ENCODE measurements at regions not wholly inside any gene's neighbourhood (a gene's known extent, or its start where the extent isn't known, plus 50 kb on each side); places are given as distances from the start of the nearest gene placed in this dataset.

DNA sequence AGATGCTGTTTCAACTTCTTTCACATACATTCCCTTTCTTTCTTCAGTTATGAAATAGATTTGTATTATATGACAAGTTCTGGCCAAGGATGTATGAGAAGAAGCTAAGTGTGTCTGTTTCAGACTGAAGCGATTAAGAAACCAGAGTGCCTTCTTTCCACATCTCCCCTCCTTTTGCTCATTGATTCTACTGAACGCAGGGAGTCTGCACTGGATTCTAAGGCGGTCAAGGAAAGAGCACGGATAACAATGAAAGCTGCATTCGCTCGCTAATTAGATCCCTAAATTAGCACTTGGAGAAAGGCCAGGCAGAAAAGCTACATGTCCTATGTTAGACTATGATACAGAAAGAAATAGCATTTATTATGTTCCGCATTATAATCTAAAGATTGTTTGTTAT lies 267.7 kb downstream of the HAO1 start:
- no peaks in the 10 kb centered on the region for H3K27me3 ChIP-seq (replicated peaks in 1 of 2; ENCODE audit: control insufficient read depth in 2 of 2, extremely low read depth in 1 of 2, insufficient read depth in 2 of 2, low read length in 1 of 2)
- no peaks in the 10 kb centered on the region for H3K4me1 Mint-ChIP-seq
- H3K27ac Mint-ChIP-seq, result no peak overlapping the region
- H3K36me3 Mint-ChIP-seq, result no peaks in the 10 kb centered on the region
- H3K9me3 Mint-ChIP-seq, result peaks cover 0 to 10% (median 0%) of the 10 kb centered on the region in 3 donors
- CTCF ChIA-PET, result no interaction called here
- H3K27me3 Mint-ChIP-seq, result no peaks in the 10 kb centered on the region
- no peak for DNase-seq
- H3K36me3 ChIP-seq (ENCODE audit: control insufficient read depth in 2 of 2, extremely low read depth in 1 of 2, insufficient read depth in 1 of 2, low read length in 1 of 2), result no peaks in the 10 kb centered on the region
- no peak overlapping the region for H3K4me3 ChIP-seq (ENCODE audit: control insufficient read depth in 1 of 2, extremely low read depth in 1 of 2, low read length in 1 of 2)
- POLR2A ChIA-PET, result interaction anchor here in 1 of 2 donors (1.0 kb wide), 1 partner anchor 55 kb away, joined by 3 read pairs; no protein-coding TSS in a partner anchor
- no peak overlapping the region for H3K27ac ChIP-seq (ENCODE audit: low read length)
- ATAC-seq (replicated peaks in 1 of 4), result no peak
- 100% methylated on average over 2 of the region's 7 CpGs for WGBS (ENCODE audit: insufficient coverage)
- no peaks in the 10 kb centered on the region for H3K4me1 ChIP-seq (ENCODE audit: control insufficient read depth in 1 of 2, extremely low read depth in 1 of 2, insufficient read depth in 2 of 2, low read length in 2 of 2)
- H3K4me3 Mint-ChIP-seq, result no peak overlapping the region
- H3K9me3 ChIP-seq, result no peaks in the 10 kb centered on the region

GRCh38 chr20:7673841-7674240 lies 266.4 kb downstream of the HAO1 start:
- no peak overlapping the region for H3K27ac ChIP-seq (ENCODE audit: low read length)
- ChIA-PET CTCF (no interaction called here), POLR2A (no interaction called here)
- DNase-seq (no peak), ATAC-seq (replicated peaks in 1 of 4) (no peak)
- no peaks in the 10 kb centered on the region for H3K9me3 ChIP-seq
- no peaks in the 10 kb centered on the region for H3K27me3 ChIP-seq (replicated peaks in 1 of 2; ENCODE audit: control insufficient read depth in 2 of 2, extremely low read depth in 1 of 2, insufficient read depth in 2 of 2, low read length in 1 of 2)
- Mint-ChIP-seq H3K36me3 (no peaks in the 10 kb centered on the region), H3K4me3 (no peak overlapping the region), H3K27ac (no peak overlapping the region), H3K27me3 (no peaks in the 10 kb centered on the region), H3K4me1 (no peaks in the 10 kb centered on the region), H3K9me3 (peaks cover 0 to 10% (median 0%) of the 10 kb centered on the region in 3 donors)
- 82% methylated on average over 2 of the region's 2 CpGs for WGBS (ENCODE audit: insufficient coverage)
- no peaks in the 10 kb centered on the region for H3K36me3 ChIP-seq (ENCODE audit: control insufficient read depth in 2 of 2, extremely low read depth in 1 of 2, insufficient read depth in 1 of 2, low read length in 1 of 2)
- H3K4me1 ChIP-seq (ENCODE audit: control insufficient read depth in 1 of 2, extremely low read depth in 1 of 2, insufficient read depth in 2 of 2, low read length in 2 of 2), result no peaks in the 10 kb centered on the region
- no peak overlapping the region for H3K4me3 ChIP-seq (ENCODE audit: control insufficient read depth in 1 of 2, extremely low read depth in 1 of 2, low read length in 1 of 2)

DNA sequence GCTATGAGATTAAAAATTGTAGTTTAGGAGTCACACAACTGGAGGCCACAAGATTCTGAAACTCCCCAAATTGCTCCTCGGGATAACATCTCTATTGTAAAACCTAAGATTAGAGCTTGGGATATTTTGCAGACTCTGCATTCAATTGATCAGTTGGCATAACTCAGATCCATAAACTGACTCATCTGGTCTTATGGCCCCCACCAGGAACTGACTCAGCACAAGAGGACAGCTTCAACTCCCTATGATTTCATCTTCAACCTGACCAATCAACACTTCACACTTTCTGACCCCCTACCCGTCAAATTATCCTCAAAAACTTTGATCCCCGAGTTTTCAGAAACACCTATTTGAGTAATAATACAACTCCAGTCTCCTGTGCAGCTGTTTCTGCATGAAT lies 257.3 kb downstream of the HAO1 start:
- H3K27me3 ChIP-seq (replicated peaks in 1 of 2; ENCODE audit: control insufficient read depth in 2 of 2, extremely low read depth in 1 of 2, insufficient read depth in 2 of 2, low read length in 1 of 2), result no peaks in the 10 kb centered on the region
- H3K27ac Mint-ChIP-seq, result no peak overlapping the region
- no peak for DNase-seq
- H3K9me3 Mint-ChIP-seq, result peaks cover 0 to 2% (median 0%) of the 10 kb centered on the region in 3 donors
- H3K4me1 ChIP-seq (ENCODE audit: control insufficient read depth in 1 of 2, extremely low read depth in 1 of 2, insufficient read depth in 2 of 2, low read length in 2 of 2), result no peaks in the 10 kb centered on the region
- no peak overlapping the region for H3K4me3 Mint-ChIP-seq
- H3K27ac ChIP-seq (ENCODE audit: low read length), result no peak overlapping the region
- H3K9me3 ChIP-seq, result no peaks in the 10 kb centered on the region
- CTCF ChIA-PET, result no interaction called here
- 68% methylated on average over 3 of the region's 3 CpGs for WGBS (ENCODE audit: insufficient coverage)
- no peak overlapping the region for H3K4me3 ChIP-seq (ENCODE audit: control insufficient read depth in 1 of 2, extremely low read depth in 1 of 2, low read length in 1 of 2)
- H3K36me3 ChIP-seq (ENCODE audit: control insufficient read depth in 2 of 2, extremely low read depth in 1 of 2, insufficient read depth in 1 of 2, low read length in 1 of 2), result no peaks in the 10 kb centered on the region
- POLR2A ChIA-PET, result no interaction called here
- H3K36me3 Mint-ChIP-seq, result no peaks in the 10 kb centered on the region
- ATAC-seq (replicated peaks in 1 of 4), result no peak
- no peaks in the 10 kb centered on the region for H3K4me1 Mint-ChIP-seq
- no peaks in the 10 kb centered on the region for H3K27me3 Mint-ChIP-seq

GRCh38 chr20:7687065-7687464 lies 253.2 kb downstream of the HAO1 start:
- H3K36me3 Mint-ChIP-seq, result no peaks in the 10 kb centered on the region
- Histone ChIP-seq H3K4me3 (ENCODE audit: control insufficient read depth in 1 of 2, extremely low read depth in 1 of 2, low read length in 1 of 2) (no peak overlapping the region), H3K9me3 (no peaks in the 10 kb centered on the region), H3K27ac (ENCODE audit: low read length) (no peak overlapping the region), H3K27me3 (replicated peaks in 1 of 2; ENCODE audit: control insufficient read depth in 2 of 2, extremely low read depth in 1 of 2, insufficient read depth in 2 of 2, low read length in 1 of 2) (no peaks in the 10 kb centered on the region), H3K4me1 (ENCODE audit: control insufficient read depth in 1 of 2, extremely low read depth in 1 of 2, insufficient read depth in 2 of 2, low read length in 2 of 2) (no peaks in the 10 kb centered on the region), H3K36me3 (ENCODE audit: control insufficient read depth in 2 of 2, extremely low read depth in 1 of 2, insufficient read depth in 1 of 2, low read length in 1 of 2) (no peaks in the 10 kb centered on the region)
- ATAC-seq (replicated peaks in 1 of 4), result no peak
- H3K4me3 Mint-ChIP-seq, result no peak overlapping the region
- no peaks in the 10 kb centered on the region for H3K27me3 Mint-ChIP-seq
- H3K9me3 Mint-ChIP-seq, result peaks cover 0 to 8% (median 6%) of the 10 kb centered on the region in 3 donors
- no peak overlapping the region for H3K27ac Mint-ChIP-seq
- ChIA-PET CTCF (no interaction called here), POLR2A (no interaction called here)
- H3K4me1 Mint-ChIP-seq, result no peaks in the 10 kb centered on the region
- DNase-seq, result no peak

GRCh38 chr20:7689151-7689550 lies 251.1 kb downstream of the HAO1 start:
- Mint-ChIP-seq H3K27ac (no peak overlapping the region), H3K4me3 (no peak overlapping the region), H3K4me1 (no peaks in the 10 kb centered on the region), H3K36me3 (no peaks in the 10 kb centered on the region), H3K9me3 (peaks cover 0 to 7% (median 6%) of the 10 kb centered on the region in 3 donors), H3K27me3 (no peaks in the 10 kb centered on the region)
- ChIA-PET POLR2A (no interaction called here), CTCF (no interaction called here)
- ATAC-seq (replicated peaks in 1 of 4), result no peak
- no peaks in the 10 kb centered on the region for H3K27me3 ChIP-seq (replicated peaks in 1 of 2; ENCODE audit: control insufficient read depth in 2 of 2, extremely low read depth in 1 of 2, insufficient read depth in 2 of 2, low read length in 1 of 2)
- no peak for DNase-seq
- WGBS (ENCODE audit: insufficient coverage), result 85% methylated on average over 3 of the region's 3 CpGs
- no peak overlapping the region for H3K4me3 ChIP-seq (ENCODE audit: control insufficient read depth in 1 of 2, extremely low read depth in 1 of 2, low read length in 1 of 2)
- H3K27ac ChIP-seq (ENCODE audit: low read length), result no peak overlapping the region
- no peaks in the 10 kb centered on the region for H3K4me1 ChIP-seq (ENCODE audit: control insufficient read depth in 1 of 2, extremely low read depth in 1 of 2, insufficient read depth in 2 of 2, low read length in 2 of 2)
- no peaks in the 10 kb centered on the region for H3K9me3 ChIP-seq
- no peaks in the 10 kb centered on the region for H3K36me3 ChIP-seq (ENCODE audit: control insufficient read depth in 2 of 2, extremely low read depth in 1 of 2, insufficient read depth in 1 of 2, low read length in 1 of 2)

- Mint-ChIP-seq H3K27ac (no peak overlapping the region), H3K4me1 (no peaks in the 10 kb centered on the region), H3K27me3 (peaks cover 0 to 2% of the 10 kb centered on the region in 2 donors), H3K4me3 (no peak overlapping the region), H3K36me3 (no peaks in the 10 kb centered on the region), H3K9me3 (peaks cover under 1 to 7% (median 7%) of the 10 kb centered on the region in 3 donors)
- Histone ChIP-seq H3K9me3 (no peaks in the 10 kb centered on the region), H3K36me3 (ENCODE audit: control insufficient read depth in 2 of 2, extremely low read depth in 1 of 2, insufficient read depth in 1 of 2, low read length in 1 of 2) (no peaks in the 10 kb centered on the region), H3K4me1 (ENCODE audit: control insufficient read depth in 1 of 2, extremely low read depth in 1 of 2, insufficient read depth in 2 of 2, low read length in 2 of 2) (no peaks in the 10 kb centered on the region), H3K27ac (ENCODE audit: low read length) (no peak overlapping the region), H3K4me3 (ENCODE audit: control insufficient read depth in 1 of 2, extremely low read depth in 1 of 2, low read length in 1 of 2) (no peak overlapping the region), H3K27me3 (replicated peaks in 1 of 2; ENCODE audit: control insufficient read depth in 2 of 2, extremely low read depth in 1 of 2, insufficient read depth in 2 of 2, low read length in 1 of 2) (no peaks in the 10 kb centered on the region)
- ATAC-seq (replicated peaks in 1 of 4), result no peak
- ChIA-PET CTCF (no interaction called here), POLR2A (no interaction called here)
- 76% methylated on average over 2 of the region's 4 CpGs for WGBS (ENCODE audit: insufficient coverage)
- DNase-seq, result no peak
Observed at GRCh38 chr20:7691647-7692269, 248.5 kb downstream of the HAO1 start.

GRCh38 chr20:7692478-7692877 lies 247.8 kb downstream of the HAO1 start:
- H3K27me3 Mint-ChIP-seq, result peaks cover 0 to 3% of the 10 kb centered on the region in 2 donors
- no peak for DNase-seq
- Histone ChIP-seq H3K9me3 (no peaks in the 10 kb centered on the region), H3K27me3 (replicated peaks in 1 of 2; ENCODE audit: control insufficient read depth in 2 of 2, extremely low read depth in 1 of 2, insufficient read depth in 2 of 2, low read length in 1 of 2) (no peaks in the 10 kb centered on the region), H3K27ac (ENCODE audit: low read length) (no peak overlapping the region), H3K4me1 (ENCODE audit: control insufficient read depth in 1 of 2, extremely low read depth in 1 of 2, insufficient read depth in 2 of 2, low read length in 2 of 2) (no peaks in the 10 kb centered on the region), H3K36me3 (ENCODE audit: control insufficient read depth in 2 of 2, extremely low read depth in 1 of 2, insufficient read depth in 1 of 2, low read length in 1 of 2) (no peaks in the 10 kb centered on the region), H3K4me3 (ENCODE audit: control insufficient read depth in 1 of 2, extremely low read depth in 1 of 2, low read length in 1 of 2) (no peak overlapping the region)
- H3K36me3 Mint-ChIP-seq, result no peaks in the 10 kb centered on the region
- no CpG with 5 or more reads among the region's 1 CpG for WGBS (ENCODE audit: insufficient coverage)
- no peak overlapping the region for H3K4me3 Mint-ChIP-seq
- H3K4me1 Mint-ChIP-seq, result no peaks in the 10 kb centered on the region
- POLR2A ChIA-PET, result no interaction called here
- ATAC-seq (replicated peaks in 1 of 4), result no peak
- CTCF ChIA-PET, result no interaction called here
- no peak overlapping the region for H3K27ac Mint-ChIP-seq
- H3K9me3 Mint-ChIP-seq, result peaks cover 4 to 15% (median 7%) of the 10 kb centered on the region in 3 donors

All from T-cell (primary cell).